T-helper 1 cell treated with Interleukin-12 subunit alpha and Interleukin-12 subunit beta and Interleukin-4 antibody, amounts not matched to agents 30 μg/mL and 1 μg/mL, for 36 hours (primary cell): ENCODE measurements at regions not wholly inside any gene's neighbourhood (a gene's known extent, or its start where the extent isn't known, plus 50 kb on each side); places are given as distances from the start of the nearest gene placed in this dataset.
"Not testable (repeated sequence)": the region's sequence is repeated elsewhere in the genome, so short reads cannot be mapped to it uniquely, and the experiment has no call there.

ENCODE experiments used
- H3K27ac Mint-ChIP-seq: one replicate; pipeline ENCODE4 v1.8.0; 2021; ENCODE audit warnings: mild to moderate bottlenecking, mixed read lengths
- H3K27me3 Mint-ChIP-seq: one replicate; pipeline ENCODE4 v1.8.0; 2021; ENCODE audit warnings: low read depth, mixed read lengths
- H3K36me3 Mint-ChIP-seq: one replicate; pipeline ENCODE4 v1.8.0; 2021; ENCODE audit warnings: low read depth, mixed read lengths
- H3K4me1 Mint-ChIP-seq: one replicate; pipeline ENCODE4 v1.8.0; 2021; ENCODE audit warnings: low read depth, mixed read lengths
- H3K4me3 Mint-ChIP-seq: one replicate; pipeline ENCODE4 v1.8.0; 2021; ENCODE audit warnings: mild to moderate bottlenecking, moderate library complexity, mixed read lengths
- H3K9me3 Mint-ChIP-seq: one replicate; pipeline ENCODE4 v1.8.0; 2021; ENCODE audit warnings: mixed read lengths

- no peaks in the 10 kb centered on the region for H3K36me3 Mint-ChIP-seq
- H3K4me1 Mint-ChIP-seq: no peaks in the 10 kb centered on the region
- H3K27ac Mint-ChIP-seq: no peak overlapping the region
- H3K9me3 Mint-ChIP-seq: no peaks in the 10 kb centered on the region
- H3K4me3 Mint-ChIP-seq: no peak overlapping the region
- H3K27me3 Mint-ChIP-seq: no peaks in the 10 kb centered on the region
Measured at GRCh38 chrX:6941041-6941440, 206.5 kb upstream of the STS start.

- H3K36me3 Mint-ChIP-seq, H3K27me3 Mint-ChIP-seq, H3K9me3 Mint-ChIP-seq, H3K27ac Mint-ChIP-seq, H3K4me3 Mint-ChIP-seq, H3K4me1 Mint-ChIP-seq: not testable (repeated sequence)
Measured at GRCh38 chrX:6932942-6933341, 214.6 kb upstream of the STS start.

- peaks cover 4% of the 10 kb centered on the region for H3K9me3 Mint-ChIP-seq
- H3K36me3 Mint-ChIP-seq: no peaks in the 10 kb centered on the region
- H3K27me3 Mint-ChIP-seq: no peaks in the 10 kb centered on the region
- no peak overlapping the region for H3K4me3 Mint-ChIP-seq
- H3K27ac Mint-ChIP-seq: no peak overlapping the region
- H3K4me1 Mint-ChIP-seq: no peaks in the 10 kb centered on the region
Measured at GRCh38 chrX:6930307-6930849, 217.1 kb upstream of the STS start.

GRCh38 chrX:6924443-6925077 is 223.0 kb upstream of the STS start:
- Mint-ChIP-seq H3K27me3 (no peaks in the 10 kb centered on the region), H3K27ac (no peak overlapping the region), H3K4me3 (no peak overlapping the region), H3K4me1 (no peaks in the 10 kb centered on the region), H3K9me3 (no peaks in the 10 kb centered on the region), H3K36me3 (no peaks in the 10 kb centered on the region)

GRCh38 chrX:6917666-6918065 is 229.8 kb upstream of the STS start:
- no peaks in the 10 kb centered on the region for H3K9me3 Mint-ChIP-seq
- no peak overlapping the region for H3K27ac Mint-ChIP-seq

GRCh38 chrX:6910218-6910617 is 237.3 kb upstream of the STS start:
- no peak overlapping the region for H3K27ac Mint-ChIP-seq
- H3K9me3 Mint-ChIP-seq: no peaks in the 10 kb centered on the region
- H3K27me3 Mint-ChIP-seq: no peaks in the 10 kb centered on the region
- no peaks in the 10 kb centered on the region for H3K4me1 Mint-ChIP-seq
- H3K4me3 Mint-ChIP-seq: no peak overlapping the region
- no peaks in the 10 kb centered on the region for H3K36me3 Mint-ChIP-seq

More at GRCh38 chrX:6917666-6918065, 229.8 kb upstream of the STS start:
- H3K27me3 Mint-ChIP-seq: no peaks in the 10 kb centered on the region
- H3K4me3 Mint-ChIP-seq: no peak overlapping the region
- no peaks in the 10 kb centered on the region for H3K36me3 Mint-ChIP-seq
- H3K4me1 Mint-ChIP-seq: no peaks in the 10 kb centered on the region

- H3K27ac Mint-ChIP-seq: no peak overlapping the region
- no peaks in the 10 kb centered on the region for H3K4me1 Mint-ChIP-seq
- no peaks in the 10 kb centered on the region for H3K9me3 Mint-ChIP-seq
- no peaks in the 10 kb centered on the region for H3K27me3 Mint-ChIP-seq
- no peaks in the 10 kb centered on the region for H3K36me3 Mint-ChIP-seq
- H3K4me3 Mint-ChIP-seq: no peak overlapping the region
Measured at GRCh38 chrX:6909396-6909795, 238.1 kb upstream of the STS start.

GRCh38 chrX:6906608-6907007 is 240.9 kb upstream of the STS start:
- no peaks in the 10 kb centered on the region for H3K27me3 Mint-ChIP-seq
- no peaks in the 10 kb centered on the region for H3K9me3 Mint-ChIP-seq

GRCh38 chrX:6904156-6904555 is 243.4 kb upstream of the STS start:
- Mint-ChIP-seq H3K27me3 (no peaks in the 10 kb centered on the region), H3K4me1 (no peaks in the 10 kb centered on the region), H3K36me3 (no peaks in the 10 kb centered on the region), H3K4me3 (no peak overlapping the region), H3K9me3 (no peaks in the 10 kb centered on the region), H3K27ac (no peak overlapping the region)

More at GRCh38 chrX:6906608-6907007, 240.9 kb upstream of the STS start:
- no peak overlapping the region for H3K4me3 Mint-ChIP-seq
- H3K36me3 Mint-ChIP-seq: no peaks in the 10 kb centered on the region
- no peak overlapping the region for H3K27ac Mint-ChIP-seq
- H3K4me1 Mint-ChIP-seq: no peaks in the 10 kb centered on the region

- no peak overlapping the region for H3K4me3 Mint-ChIP-seq
- H3K27ac Mint-ChIP-seq: no peak overlapping the region
- H3K27me3 Mint-ChIP-seq: no peaks in the 10 kb centered on the region
- no peaks in the 10 kb centered on the region for H3K36me3 Mint-ChIP-seq
- H3K4me1 Mint-ChIP-seq: no peaks in the 10 kb centered on the region
- H3K9me3 Mint-ChIP-seq: no peaks in the 10 kb centered on the region
Measured at GRCh38 chrX:6898371-6898770, 249.1 kb upstream of the STS start.

GRCh38 chrX:6891404-6891803 is 256.1 kb upstream of the STS start:
- H3K36me3 Mint-ChIP-seq: no peaks in the 10 kb centered on the region
- H3K9me3 Mint-ChIP-seq: no peaks in the 10 kb centered on the region
- H3K27ac Mint-ChIP-seq: no peak overlapping the region
- H3K4me1 Mint-ChIP-seq: no peaks in the 10 kb centered on the region
- no peaks in the 10 kb centered on the region for H3K27me3 Mint-ChIP-seq
- no peak overlapping the region for H3K4me3 Mint-ChIP-seq

- H3K36me3 Mint-ChIP-seq: no peaks in the 10 kb centered on the region
- no peaks in the 10 kb centered on the region for H3K4me1 Mint-ChIP-seq
- no peak overlapping the region for H3K27ac Mint-ChIP-seq
- no peaks in the 10 kb centered on the region for H3K9me3 Mint-ChIP-seq
- H3K27me3 Mint-ChIP-seq: no peaks in the 10 kb centered on the region
- no peak overlapping the region for H3K4me3 Mint-ChIP-seq
Measured at GRCh38 chrX:6890544-6891261, 256.8 kb upstream of the STS start.

GRCh38 chrX:6885909-6886308 is 261.6 kb upstream of the STS start:
- no peaks in the 10 kb centered on the region for H3K9me3 Mint-ChIP-seq
- H3K4me1 Mint-ChIP-seq: no peaks in the 10 kb centered on the region

GRCh38 chrX:6885396-6885795 is 262.1 kb upstream of the STS start:
- Mint-ChIP-seq H3K36me3 (no peaks in the 10 kb centered on the region), H3K27ac (no peak overlapping the region), H3K9me3 (no peaks in the 10 kb centered on the region), H3K4me1 (no peaks in the 10 kb centered on the region), H3K27me3 (no peaks in the 10 kb centered on the region), H3K4me3 (no peak overlapping the region)

More at GRCh38 chrX:6885909-6886308, 261.6 kb upstream of the STS start:
- no peak overlapping the region for H3K4me3 Mint-ChIP-seq
- H3K27me3 Mint-ChIP-seq: no peaks in the 10 kb centered on the region
- no peak overlapping the region for H3K27ac Mint-ChIP-seq
- H3K36me3 Mint-ChIP-seq: no peaks in the 10 kb centered on the region

GRCh38 chrX:6861456-6861855 is 286.1 kb upstream of the STS start:
- no peaks in the 10 kb centered on the region for H3K27me3 Mint-ChIP-seq
- H3K9me3 Mint-ChIP-seq: peaks cover 6% of the 10 kb centered on the region
- H3K4me1 Mint-ChIP-seq: no peaks in the 10 kb centered on the region
- H3K4me3 Mint-ChIP-seq: no peak overlapping the region
- H3K36me3 Mint-ChIP-seq: no peaks in the 10 kb centered on the region
- H3K27ac Mint-ChIP-seq: no peak overlapping the region
